SIG-M5 treated with dmso at 0.1 percent for 504 hours (cell line): ENCODE measurements at regions not wholly inside any gene's neighbourhood (a gene's known extent, or its start where the extent isn't known, plus 50 kb on each side); places are given as distances from the start of the nearest gene placed in this dataset.

Experiments used
- DNase-seq: peaks from one replicate; lab custom pipeline; 2025; ENCODE audit not compliant: unreplicated experiment; lab: John Stamatoyannopoulos, UW

- no peak for DNase-seq
Observed at GRCh38 chr12:89108265-89108664, 244.0 kb downstream of the DUSP6 start.

- DNase-seq = no peak
Observed at GRCh38 chr12:89106950-89107349, 245.4 kb downstream of the DUSP6 start.

- no peak for DNase-seq
Observed at GRCh38 chr12:89105243-89105642, 247.1 kb downstream of the DUSP6 start.

GRCh38 chr12:89103831-89104230, 248.5 kb downstream of the DUSP6 start:
- DNase-seq = no peak

DNA sequence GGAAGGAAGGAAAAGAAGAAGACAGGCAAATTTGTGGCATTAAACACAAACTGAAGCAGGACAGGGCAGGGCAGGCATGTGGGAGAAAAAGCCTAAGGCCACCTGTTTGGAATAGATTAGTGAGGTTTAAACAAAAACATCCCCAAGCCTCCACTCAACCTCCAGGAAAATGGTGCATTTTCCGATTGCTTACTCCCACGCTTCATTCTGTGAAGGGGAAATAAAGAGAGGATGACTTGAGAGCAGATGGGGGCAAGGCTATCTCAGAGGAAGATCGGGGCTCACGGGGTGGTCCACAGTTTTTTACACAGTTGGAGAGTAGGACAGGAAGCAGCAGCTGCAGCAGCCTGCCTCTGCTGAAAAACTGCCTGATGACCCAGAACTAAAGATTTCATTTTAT, 250.9 kb downstream of the DUSP6 start:
- DNase-seq = no peak

DNA sequence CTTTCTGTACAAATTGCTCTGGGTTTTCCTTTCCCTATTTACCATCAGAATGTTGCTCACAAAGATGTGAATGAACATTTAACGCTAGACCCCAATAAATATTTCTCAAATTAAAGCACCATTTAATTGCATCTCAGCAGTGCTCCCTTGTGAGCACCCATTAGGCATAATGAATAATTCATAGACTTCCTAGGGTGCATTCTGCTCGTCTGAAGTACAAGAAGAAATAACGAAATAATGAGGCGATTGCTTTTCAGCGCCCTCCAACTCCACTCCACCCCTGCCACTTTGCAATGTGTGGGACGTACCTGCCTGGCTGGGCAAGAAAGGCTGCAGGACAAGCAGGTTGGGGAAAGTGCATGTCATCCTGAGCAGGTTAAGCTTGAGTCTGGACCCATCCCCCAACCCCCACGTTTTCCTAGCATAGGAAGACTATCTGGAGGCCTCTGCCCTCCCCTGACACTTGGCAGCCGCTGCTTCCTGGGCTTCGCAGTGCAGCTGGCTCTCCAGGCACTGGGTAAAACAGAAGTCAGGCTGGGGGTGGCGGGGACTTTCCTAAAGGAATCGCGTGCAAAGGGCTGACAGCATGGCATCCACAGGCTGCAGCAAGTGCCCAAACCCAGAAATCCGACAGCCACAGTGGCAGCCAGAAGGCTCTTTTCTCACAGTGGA, 253.7 kb downstream of the DUSP6 start:
- DNase-seq = no peak

GRCh38 chr12:89092297-89092696, 260.0 kb downstream of the DUSP6 start:
- no peak for DNase-seq

DNA sequence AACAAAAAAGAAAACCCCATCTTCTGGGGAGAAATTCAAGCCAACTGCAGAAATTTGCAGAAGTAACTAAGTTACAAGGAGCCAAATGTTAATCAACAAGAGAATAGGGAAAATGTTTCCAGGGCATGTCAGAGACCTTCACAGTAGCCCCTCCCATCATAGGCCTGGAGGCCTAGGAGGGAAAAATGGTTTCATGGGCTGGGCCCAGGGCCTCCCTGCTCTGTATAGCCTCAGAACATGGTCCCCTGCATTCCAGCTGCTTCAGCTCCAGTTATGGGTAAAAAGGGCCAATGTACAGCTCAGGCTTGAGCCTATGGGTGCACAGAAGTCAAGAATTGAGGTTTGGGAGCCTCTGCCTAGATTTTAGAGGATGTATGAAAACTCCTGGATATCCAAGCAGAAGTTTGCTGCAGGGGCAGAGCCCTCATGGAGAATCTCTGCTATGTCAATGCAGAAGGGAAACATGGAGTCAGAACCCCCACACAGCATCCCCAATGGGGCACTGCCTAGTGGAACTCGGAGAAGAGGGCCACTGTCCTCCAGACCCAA, 260.9 kb downstream of the DUSP6 start:
- DNase-seq = no peak

- DNase-seq = no peak
Observed at GRCh38 chr12:89089264-89089663, 263.0 kb downstream of the DUSP6 start.

- no peak for DNase-seq
Observed at GRCh38 chr12:89087876-89088275, 264.4 kb downstream of the DUSP6 start.

GRCh38 chr12:89087149-89087825, 265.0 kb downstream of the DUSP6 start:
- no peak for DNase-seq

- no peak for DNase-seq
Observed at GRCh38 chr12:89085421-89085820, 266.9 kb downstream of the DUSP6 start.

- no peak for DNase-seq
Observed at GRCh38 chr12:89084751-89085150, 267.6 kb downstream of the DUSP6 start.

GRCh38 chr12:89083491-89083890, 268.8 kb downstream of the DUSP6 start:
- no peak for DNase-seq

- no peak for DNase-seq
Observed at GRCh38 chr12:89082370-89082753, 269.9 kb downstream of the DUSP6 start.

DNA sequence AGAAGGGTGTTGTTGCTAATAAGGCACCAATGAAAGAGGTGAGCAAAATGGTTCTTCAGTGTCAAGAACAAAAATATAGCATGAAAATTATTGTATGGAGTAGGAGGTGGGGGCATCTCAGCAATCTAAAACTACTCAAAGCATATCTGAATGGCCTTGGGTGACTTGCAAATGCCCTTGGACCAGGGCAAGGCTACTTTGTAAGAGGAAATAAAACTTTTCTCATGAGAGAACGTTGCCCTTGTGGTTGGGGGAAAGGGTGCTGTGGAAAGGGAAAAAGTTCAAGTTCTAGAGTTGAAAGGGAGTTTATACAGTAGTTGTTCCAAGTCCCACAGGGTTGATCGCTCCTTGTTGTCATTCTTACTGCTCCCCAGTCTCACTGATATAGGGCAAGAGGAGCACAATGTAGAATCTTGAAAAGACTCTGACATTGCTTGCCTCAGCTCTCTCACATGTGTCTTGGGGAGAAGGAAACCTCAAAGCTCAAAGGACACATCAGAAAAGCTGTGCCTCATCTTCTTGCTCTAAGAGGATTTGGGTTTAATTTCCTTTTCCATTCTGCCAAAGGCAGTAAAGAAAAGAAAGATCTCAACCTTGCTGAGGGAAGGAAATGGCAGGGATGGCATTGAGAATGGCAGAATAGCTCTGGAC, 270.5 kb downstream of the DUSP6 start:
- no peak for DNase-seq

DNA sequence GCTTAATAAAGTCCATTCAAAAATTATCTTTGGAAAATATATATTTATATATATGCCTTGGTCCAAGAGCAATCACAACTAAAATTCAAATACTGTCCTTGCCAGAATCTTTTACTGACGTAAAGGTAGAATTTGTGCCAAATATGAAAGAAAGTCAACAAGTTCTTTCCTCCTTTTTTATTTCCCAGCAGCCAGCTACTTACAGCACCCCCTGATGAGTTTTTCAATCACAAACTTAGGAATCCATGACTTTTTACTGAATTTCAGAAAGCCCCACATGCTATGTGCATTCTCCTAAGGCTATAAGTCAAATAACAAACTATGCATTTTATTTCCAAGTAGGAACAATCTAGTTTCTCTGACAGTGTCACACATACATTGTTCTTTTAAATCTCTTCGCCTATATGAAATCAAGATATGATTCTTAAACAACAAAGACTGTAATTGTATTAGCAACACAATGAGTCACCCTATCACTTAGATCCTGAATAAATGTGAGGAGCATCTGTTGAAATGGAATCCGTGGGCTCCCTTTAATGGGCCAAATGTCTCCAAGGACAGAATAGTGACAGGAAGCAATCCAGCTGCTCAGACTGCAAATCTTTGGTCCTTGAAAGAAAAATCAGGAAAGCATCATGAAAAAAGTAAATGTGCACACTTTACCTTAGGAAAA, 271.4 kb downstream of the DUSP6 start:
- no peak for DNase-seq

DNA sequence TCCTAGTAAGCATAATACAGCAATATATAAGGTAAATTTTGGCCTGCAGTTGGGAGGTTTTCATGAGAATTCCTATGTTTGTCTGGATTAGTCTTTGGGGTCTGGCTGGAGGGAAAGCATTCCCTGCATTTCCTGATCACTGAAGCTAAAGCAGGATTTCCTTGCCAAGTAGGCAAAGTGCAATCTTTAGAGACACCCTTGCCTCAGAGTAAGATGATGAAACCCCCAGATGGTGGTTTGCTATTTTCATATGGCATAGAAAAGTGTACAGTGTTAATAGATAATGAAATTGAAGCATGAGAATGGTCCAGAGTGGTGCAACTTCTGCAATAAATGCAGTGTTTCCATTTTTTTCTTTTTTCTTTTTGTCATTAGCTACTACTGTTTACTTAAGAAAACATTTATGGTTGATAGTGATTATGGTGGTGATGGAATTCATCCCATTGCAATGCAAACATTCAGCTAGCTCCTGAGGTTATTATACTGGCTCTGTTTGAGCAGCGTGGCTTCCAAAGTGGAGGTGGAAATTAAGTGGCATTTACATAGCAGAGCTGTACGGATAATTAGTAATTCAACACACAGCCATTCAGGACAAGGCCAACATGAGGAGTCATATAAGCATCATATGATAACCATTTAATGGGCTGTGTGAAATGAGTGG, 276.3 kb downstream of the DUSP6 start:
- no peak for DNase-seq

- DNase-seq = no peak
Observed at GRCh38 chr12:89073659-89074058, 278.6 kb downstream of the DUSP6 start.

DNA sequence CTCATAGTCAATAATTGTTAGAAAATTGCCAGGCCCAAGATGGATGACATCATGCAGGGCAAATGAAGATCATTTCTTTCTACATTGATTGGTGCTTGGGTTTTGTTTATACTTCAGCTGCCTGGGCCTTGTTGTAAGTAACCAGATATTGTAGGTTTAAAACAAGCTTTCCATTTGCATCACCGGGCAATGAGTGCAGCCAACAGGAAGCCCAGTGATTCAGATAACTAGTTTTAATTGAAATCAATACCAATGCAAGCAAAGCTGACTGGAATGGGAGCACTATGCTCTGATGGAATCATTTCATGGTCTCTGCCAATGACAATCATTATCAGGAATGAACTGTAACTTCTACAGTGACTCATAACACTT, 279.3 kb downstream of the DUSP6 start:
- no peak for DNase-seq
